TTC549 (cell line): ENCODE measurements at regions not wholly inside any gene's neighbourhood (a gene's known extent, or its start where the extent isn't known, plus 50 kb on each side); places are given as distances from the start of the nearest gene placed in this dataset.
"Not testable (repeated sequence)": the region's sequence is repeated elsewhere in the genome, so short reads cannot be mapped to it uniquely, and the experiment has no call there.

Experiments used
- FAIRE-seq: peaks from 2 replicates; lab custom pipeline; 2012; peaks lifted over from hg19 to GRCh38; lab: Jason Lieb, UNC

DNA sequence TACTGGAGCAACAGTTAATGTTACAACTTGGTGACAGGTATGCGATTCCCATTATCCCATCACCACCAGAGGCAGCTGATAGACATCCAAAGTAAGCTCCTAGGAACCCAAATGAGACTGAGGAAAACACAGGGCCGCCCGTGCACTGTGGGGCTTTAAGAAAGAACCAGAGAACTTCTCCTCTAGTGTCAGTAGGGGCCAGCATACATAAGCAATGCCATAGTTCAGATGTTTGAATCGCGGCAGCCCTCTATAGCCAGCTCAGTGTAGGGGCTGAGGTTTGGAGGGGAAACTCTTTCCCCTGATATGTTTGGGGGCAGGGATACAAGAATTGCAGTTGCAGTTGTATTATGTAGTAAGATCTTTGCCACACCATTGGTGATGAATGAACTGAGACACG, 593.3 kb upstream of the NCAM2 start:
- FAIRE-seq = no peak

DNA sequence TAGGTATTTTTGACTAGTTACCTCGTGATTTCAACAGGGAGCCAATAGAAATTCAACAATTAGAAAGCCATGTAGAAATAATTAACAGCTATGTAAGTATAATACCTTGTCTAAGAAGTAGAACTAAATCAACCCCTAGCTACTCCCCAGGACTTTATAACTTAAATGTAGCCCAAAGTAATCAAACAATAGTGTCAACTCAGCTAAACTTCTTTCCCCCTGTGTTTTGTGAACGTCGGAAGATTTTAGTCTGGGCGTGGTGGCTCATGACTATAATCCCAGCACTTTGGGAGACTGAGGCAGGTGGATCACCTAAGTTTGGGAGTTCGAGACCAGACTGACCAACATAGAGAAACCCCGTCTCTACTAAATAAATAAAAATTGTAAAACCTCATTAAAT, 579.9 kb upstream of the NCAM2 start:
- FAIRE-seq = no peak

GRCh38 chr21:20419772-20420171, 578.4 kb upstream of the NCAM2 start:
- FAIRE-seq = no peak

GRCh38 chr21:20424943-20425342, 573.3 kb upstream of the NCAM2 start:
- FAIRE-seq = no peak

DNA sequence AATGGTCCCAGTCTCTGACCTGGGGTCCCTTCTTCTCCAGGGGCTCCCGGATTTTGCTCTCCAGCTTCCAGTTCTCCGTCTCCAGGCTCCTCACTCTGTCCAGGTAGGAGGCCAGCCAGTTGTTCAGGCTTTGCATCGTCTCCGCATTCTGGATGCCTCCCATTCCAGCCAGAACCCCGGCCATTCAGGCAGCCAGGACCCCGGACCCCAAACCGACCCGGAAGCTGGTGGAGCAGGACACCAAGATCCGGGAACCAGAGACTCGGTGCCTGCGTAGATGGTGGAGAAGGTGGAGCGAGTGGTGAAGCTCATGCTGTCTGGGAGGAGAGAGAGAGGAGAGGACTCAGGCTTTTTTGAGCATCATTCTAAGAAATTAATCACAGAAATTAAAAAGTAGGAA, 572.4 kb upstream of the NCAM2 start:
- no peak for FAIRE-seq

- FAIRE-seq = no peak
Measured at GRCh38 chr21:20440338-20440737, 557.9 kb upstream of the NCAM2 start.

DNA sequence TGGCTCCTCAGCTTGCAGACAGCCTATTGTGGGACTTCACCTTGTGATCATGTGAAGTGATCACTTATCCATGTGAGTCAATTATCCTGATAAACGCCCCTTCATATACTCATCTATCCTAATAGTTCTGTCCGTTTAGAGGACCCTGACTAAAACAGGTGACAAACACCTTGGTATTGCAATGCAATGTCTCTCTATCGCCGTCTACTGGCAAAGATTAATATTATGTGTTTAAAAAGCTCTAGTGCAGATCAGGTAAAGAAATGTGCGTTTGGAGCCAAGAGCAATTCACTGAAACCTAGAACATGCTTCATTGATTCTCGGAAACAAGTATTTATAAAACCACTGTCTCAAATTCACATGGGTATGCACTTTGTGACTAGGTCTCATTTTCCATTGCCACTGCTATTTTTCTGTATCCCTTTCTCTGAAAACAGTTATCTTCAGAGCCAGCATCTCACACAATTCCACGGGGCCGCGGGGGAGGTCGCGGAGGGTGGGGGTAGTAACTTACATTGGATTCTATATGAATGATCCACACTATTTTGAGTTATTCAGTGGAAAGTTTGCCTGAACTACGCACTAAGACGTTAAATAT, 554.6 kb upstream of the NCAM2 start:
- no peak for FAIRE-seq

DNA sequence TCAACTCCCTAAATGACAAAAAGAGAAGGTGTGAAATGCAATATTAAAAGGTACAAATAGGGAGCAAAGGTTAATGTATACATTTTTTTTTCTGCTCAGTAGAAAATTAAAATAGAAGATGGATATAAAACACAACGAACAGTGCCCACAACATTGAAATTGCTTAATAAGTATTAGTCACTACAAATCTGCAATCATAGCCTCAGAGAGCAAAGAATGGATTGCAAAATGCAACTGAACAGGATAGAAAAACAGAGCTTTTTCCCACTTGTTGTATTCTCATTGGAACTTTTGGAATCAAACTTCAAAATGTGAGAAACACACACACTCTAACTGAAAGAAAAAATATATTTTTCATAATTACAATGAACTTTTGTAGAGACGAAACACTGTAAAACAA, 552.2 kb upstream of the NCAM2 start:
- no peak for FAIRE-seq

- FAIRE-seq = no peak
Measured at GRCh38 chr21:20451046-20451445, 547.2 kb upstream of the NCAM2 start.

- FAIRE-seq = no peak
Measured at GRCh38 chr21:20452935-20453334, 545.3 kb upstream of the NCAM2 start.

DNA sequence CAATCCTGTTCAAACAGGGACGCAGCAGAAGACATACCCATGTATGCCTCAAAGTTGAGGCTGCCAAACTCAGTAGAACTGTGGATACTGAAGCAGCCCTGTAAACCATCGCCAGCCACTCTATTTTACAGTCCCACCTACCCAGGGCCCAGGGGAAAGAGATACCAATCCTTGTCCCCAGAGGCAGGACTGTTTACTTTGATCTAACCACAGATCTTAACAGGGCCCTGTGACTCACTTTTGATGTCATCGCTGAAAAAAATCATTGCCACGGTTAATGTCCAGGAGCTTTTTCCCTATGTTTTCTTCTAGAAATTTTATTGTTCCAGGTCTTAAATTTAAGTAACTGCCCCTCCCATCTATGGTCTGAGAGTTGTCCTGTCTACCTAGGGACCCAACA, 538.4 kb upstream of the NCAM2 start:
- FAIRE-seq = no peak

DNA sequence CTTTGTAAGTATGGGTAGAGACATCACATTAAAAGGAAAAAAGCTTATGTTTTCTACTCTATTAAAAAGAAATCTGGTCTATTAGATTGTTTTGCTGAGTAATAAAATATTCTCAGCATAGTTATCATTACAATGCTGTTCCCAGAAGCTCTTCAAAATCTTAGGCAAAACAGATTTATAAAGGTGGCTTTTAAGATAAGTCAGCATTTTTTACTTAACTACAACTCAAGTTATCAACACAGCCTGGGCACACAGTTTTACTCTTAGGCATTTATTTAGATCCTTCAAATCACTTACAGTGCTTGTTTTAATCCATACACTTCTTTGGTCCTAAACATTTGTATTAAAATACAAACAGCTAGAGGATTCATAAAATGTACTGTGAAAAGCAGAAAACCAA, 534.8 kb upstream of the NCAM2 start:
- no peak for FAIRE-seq

GRCh38 chr21:20469361-20469760, 528.8 kb upstream of the NCAM2 start:
- no peak for FAIRE-seq

DNA sequence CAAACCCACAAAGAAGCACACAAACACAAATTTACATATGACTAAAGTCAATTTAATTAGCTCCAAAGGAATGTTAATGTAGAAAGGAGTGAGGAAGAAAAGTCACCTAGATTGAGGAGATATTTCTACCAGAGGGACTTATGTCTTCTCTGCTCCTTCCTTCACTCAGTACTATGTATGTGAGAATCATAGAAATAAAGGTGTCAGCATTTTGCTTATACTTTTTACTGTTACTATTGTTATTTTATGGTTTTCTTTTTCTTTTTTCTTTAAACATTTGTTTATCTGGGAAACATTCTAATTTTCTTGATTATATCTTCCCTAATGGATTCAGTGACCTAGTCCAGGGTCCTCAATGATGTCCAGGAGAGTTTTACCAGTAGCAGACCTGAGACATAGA, 511.9 kb upstream of the NCAM2 start:
- FAIRE-seq = no peak

GRCh38 chr21:20502915-20503314, 495.3 kb upstream of the NCAM2 start:
- not testable (repeated sequence) for FAIRE-seq

DNA sequence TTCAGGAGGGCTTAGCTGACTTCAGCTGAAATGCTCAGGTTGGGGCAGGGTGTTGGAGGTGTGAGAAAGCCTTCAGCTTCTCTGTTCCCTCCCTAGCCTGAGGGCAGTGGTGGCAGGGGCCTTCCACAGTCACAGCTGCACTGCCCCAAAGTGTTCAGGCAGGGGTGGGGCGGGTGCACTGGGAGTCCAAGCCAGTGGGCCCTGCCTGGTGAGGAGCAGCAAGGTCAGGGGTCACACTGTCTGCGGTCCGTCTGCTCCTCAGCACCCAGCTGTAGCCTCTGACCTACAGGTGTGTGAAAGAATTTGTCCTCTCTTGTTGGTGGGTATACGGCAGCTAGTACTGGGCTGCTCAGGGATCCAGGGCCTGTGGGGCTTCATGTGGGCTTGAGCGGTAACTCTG, 490.4 kb upstream of the NCAM2 start:
- FAIRE-seq = no peak

DNA sequence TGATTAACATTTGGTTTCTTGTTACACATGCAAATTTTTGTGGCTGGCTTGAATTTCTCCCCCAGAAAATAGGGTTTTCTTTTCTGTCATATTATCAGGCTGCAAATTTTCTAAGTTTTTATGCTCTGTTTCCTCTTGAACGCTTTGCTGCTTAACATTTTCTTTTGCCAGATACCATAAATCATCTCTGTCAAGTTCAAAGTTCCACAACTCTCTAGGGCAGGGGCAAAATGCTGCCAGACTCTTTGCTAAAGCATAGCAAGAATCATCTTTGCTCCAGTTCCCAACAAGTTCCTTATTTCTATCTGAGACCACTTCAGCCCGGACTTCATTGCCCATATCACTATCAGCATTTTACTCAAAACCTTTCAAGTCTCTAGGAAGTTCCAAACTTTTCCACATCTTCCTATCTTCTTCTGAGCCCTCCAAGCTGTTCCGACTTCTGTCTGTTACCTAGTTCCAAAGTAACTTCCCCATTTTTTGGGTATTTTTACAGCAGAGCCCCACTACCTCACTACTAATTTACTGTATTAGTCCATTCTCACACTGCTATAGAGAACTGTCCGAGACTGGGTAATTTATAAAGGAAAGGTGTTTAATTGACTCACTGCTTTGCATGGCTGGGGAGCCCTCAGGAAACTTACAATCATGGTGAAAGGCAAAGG, 486.9 kb upstream of the NCAM2 start:
- no peak for FAIRE-seq

GRCh38 chr21:20515446-20515845, 482.8 kb upstream of the NCAM2 start:
- FAIRE-seq = no peak

DNA sequence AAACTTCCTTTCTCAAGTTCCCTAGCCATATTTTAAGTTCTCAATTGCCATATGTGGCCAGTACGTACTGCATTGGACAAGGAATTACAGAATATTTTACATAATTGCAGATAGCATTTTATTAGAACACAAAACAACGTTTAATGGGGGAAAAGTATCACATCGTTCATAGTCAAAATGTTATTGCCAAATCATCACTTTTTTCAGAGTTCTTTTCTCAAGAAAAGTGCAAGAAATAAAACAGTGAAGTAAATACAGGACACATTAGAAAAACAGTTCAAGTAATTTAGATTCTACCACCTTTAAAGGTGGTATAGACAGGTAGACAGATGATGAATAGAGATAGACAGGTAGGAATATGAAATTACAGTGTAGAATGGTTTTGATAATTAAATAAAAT, 479.1 kb upstream of the NCAM2 start:
- no peak for FAIRE-seq

DNA sequence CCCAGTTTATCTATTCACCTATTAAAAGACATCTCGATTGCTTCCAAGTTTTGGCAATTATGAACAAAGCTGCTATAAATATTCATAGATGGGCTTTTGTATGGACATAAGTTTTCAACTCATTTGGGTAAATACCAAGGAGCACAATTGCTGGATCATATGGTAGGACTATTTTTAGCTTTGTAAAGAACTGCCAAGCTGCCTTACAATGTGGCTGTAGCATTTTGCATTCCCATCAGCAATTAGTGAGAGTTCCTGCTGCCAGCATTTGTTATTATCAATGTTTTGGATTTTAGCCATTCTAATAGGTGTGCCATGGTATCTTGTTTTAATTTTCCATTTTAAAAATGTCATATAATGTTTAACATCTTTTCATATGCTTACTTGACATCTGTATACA, 475.6 kb upstream of the NCAM2 start:
- FAIRE-seq = no peak

- no peak for FAIRE-seq
Measured at GRCh38 chr21:20523191-20523590, 475.0 kb upstream of the NCAM2 start.

DNA sequence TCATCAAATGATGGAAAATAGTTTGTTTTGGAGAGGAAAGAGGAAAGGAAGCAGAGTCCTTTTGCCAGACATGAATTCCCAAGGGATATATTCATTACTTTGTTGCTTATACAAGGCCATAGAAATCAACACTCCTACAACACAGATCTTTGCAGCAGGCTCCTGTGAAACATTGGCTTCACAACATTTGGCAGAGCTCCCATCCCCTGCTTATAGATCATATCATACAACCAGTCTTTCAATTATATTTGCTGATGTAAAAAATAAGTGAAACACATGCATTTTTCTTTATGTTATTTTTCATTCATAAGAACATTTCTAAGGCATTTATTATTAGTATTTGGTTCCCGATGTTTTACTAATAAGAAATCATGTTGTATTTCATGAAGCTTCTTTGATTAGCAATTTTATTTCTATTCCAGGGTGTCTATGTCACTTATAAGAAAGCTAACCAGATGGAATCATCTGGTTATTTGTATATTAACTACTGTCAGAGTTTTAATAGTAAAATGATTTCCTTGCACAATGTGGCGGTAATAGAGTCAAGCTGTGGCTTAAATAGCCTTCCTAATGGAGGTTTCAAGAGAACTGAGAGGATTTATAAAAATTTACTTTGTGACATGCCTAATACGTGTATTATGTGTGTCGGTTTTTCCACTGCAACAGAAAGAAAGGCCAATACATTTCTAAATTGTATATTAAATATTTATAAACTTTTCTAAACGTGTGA, 470.3 kb upstream of the NCAM2 start:
- no peak for FAIRE-seq

- no peak for FAIRE-seq
Measured at GRCh38 chr21:20537130-20537529, 461.1 kb upstream of the NCAM2 start.
